Adrenal gland (tissue), 9 donors: ENCODE measurements at regions not wholly inside any gene's neighbourhood (a gene's known extent, or its start where the extent isn't known, plus 50 kb on each side); places are given as distances from the start of the nearest gene placed in this dataset.

Source experiments
- DNase-seq, 7 donors: peaks; one replicate each; pipeline ENCODE4 v3.0.0-alpha.2; 2019 to 2020
- H3K27ac ChIP-seq, 5 donors: fragments of 200-600 bp; sonication (generic) in 4 of 5; 1 replicate in 3 of 5; 2 replicates in 2 of 5; pipeline versions ENCODE4 v1.5.1 to v1.8.0; 2016 to 2020; ENCODE audit warnings: mild to moderate bottlenecking in 1 of 5
- H3K27me3 ChIP-seq: fragments of 200-600 bp; 2 replicates; pipeline ENCODE4 v1.8.0; 2021
- H3K36me3 ChIP-seq, 2 donors: fragments of 200-600 bp; replicated peaks in 1 of 2; 1 replicate in 1 of 2; 2 replicates in 1 of 2; pipeline versions ENCODE4 v1.5.1 to v1.8.0; 2018 to 2022
- H3K4me1 ChIP-seq, 2 donors: fragments of 200-600 bp; replicated peaks in 1 of 2; 1 replicate in 1 of 2; 2 replicates in 1 of 2; pipeline versions ENCODE4 v1.5.1 to v1.8.0; 2018 to 2021
- H3K4me3 ChIP-seq, 4 donors: fragments of 200-600 bp; sonication (generic) in 3 of 4; one replicate each; pipeline ENCODE4 v1.5.1; 2016 to 2018
- H3K9me3 ChIP-seq, 3 donors: fragments of 200-600 bp; sonication (generic) in 1 of 3; replicated peaks in 1 of 3; 1 replicate in 2 of 3; 2 replicates in 1 of 3; pipeline versions ENCODE4 v1.5.1 to v1.8.0; 2016 to 2021
- POLR2A ChIP-seq, 2 donors: fragments of 450-650 bp; IDR thresholded peaks; one replicate each; pipeline ENCODE4 v1.6.1; 2017; ENCODE audit warnings: antibody characterized with exemption in 2 of 2, mild to moderate bottlenecking in 2 of 2, moderate library complexity in 1 of 2
- WGBS, 4 donors: extraction: QIAGEN DNeasy Blood & Tissue Kit in 2 of 4; methylation state at CpG; one replicate each; pipeline versions ENCODE4 v1.1.5 to v1.1.7; 2013 to 2017; 5-methylcytosine and 5-hydroxymethylcytosine counted together
- intact Hi-C, 2 donors: fragments of 100-400 bp; cut with DNase I; formaldehyde crosslinking; loops; one replicate each; pipeline versions ENCODE4 v1.14.1 to v1.15.0; 2022 to 2023
- TF ChIP-seq, protein P1 (sequence below), 6 experiments: fragments of 450-650 bp in 4 of 6; fragments of 200-600 bp in 2 of 6; sonication (generic) in 1 of 6; IDR thresholded peaks; 1 replicate in 5 of 6; 2 replicates in 1 of 6; pipeline versions ENCODE4 v1.5.1 to v1.8.0; 2016 to 2021; ENCODE audit warnings: antibody characterized with exemption in 6 of 6, mild to moderate bottlenecking in 2 of 6, moderate library complexity in 1 of 6
- donor health status: healthy with polysubstance abuse.
- donor health status: Bipolar disorder and iron deficiency.
- donor health status: DM: yes; HTN: yes; CAD: no.
- donor health status: DM: no; HTN: no; CAD: no.
- donor health status: DM: no; HTN: no; CAD: no.

GRCh38 chr13:107413005-107413404 lies 802.3 kb downstream of the LIG4 start:
- H3K27me3 ChIP-seq, result no peaks in the 10 kb centered on the region
- intact Hi-C loops, result no loop called here
- no peaks in the 10 kb centered on the region for H3K4me1 ChIP-seq
- TF ChIP-seq POLR2A (IDR thresholded peaks at IDR 0.05), result no peak
- TF ChIP-seq, protein P1, sequence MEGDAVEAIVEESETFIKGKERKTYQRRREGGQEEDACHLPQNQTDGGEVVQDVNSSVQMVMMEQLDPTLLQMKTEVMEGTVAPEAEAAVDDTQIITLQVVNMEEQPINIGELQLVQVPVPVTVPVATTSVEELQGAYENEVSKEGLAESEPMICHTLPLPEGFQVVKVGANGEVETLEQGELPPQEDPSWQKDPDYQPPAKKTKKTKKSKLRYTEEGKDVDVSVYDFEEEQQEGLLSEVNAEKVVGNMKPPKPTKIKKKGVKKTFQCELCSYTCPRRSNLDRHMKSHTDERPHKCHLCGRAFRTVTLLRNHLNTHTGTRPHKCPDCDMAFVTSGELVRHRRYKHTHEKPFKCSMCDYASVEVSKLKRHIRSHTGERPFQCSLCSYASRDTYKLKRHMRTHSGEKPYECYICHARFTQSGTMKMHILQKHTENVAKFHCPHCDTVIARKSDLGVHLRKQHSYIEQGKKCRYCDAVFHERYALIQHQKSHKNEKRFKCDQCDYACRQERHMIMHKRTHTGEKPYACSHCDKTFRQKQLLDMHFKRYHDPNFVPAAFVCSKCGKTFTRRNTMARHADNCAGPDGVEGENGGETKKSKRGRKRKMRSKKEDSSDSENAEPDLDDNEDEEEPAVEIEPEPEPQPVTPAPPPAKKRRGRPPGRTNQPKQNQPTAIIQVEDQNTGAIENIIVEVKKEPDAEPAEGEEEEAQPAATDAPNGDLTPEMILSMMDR (IDR thresholded peaks at IDR 0.05), result no peak
- H3K27ac ChIP-seq, result no peak overlapping the region
- DNase-seq, result no peak
- H3K4me3 ChIP-seq, result no peak overlapping the region
- H3K36me3 ChIP-seq, result no peaks in the 10 kb centered on the region
- no peaks in the 10 kb centered on the region for H3K9me3 ChIP-seq

DNA sequence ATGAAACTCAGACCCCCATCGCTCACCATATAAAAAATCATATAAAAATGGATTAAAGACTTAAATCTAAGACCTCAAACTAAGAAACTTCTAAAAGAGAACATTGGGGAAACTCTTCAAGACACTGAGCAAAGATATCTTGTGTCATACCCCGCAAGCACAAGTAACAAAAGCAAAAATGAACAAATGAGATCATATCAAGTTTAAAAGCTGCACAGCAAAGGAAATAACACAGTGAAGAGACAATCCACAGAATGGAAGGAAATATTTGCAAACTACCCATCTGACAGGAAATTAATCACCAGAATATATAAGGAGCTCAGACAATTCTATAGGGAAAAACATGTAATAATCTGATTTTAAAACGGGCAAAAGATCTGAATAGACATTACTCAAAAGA lies 808.3 kb downstream of the LIG4 start:
- intact Hi-C loops, result no loop called here
- no peak for TF ChIP-seq POLR2A (IDR thresholded peaks at IDR 0.05)
- TF ChIP-seq, protein P1 (IDR thresholded peaks at IDR 0.05), result no peak
- no peaks in the 10 kb centered on the region for H3K27me3 ChIP-seq

DNA sequence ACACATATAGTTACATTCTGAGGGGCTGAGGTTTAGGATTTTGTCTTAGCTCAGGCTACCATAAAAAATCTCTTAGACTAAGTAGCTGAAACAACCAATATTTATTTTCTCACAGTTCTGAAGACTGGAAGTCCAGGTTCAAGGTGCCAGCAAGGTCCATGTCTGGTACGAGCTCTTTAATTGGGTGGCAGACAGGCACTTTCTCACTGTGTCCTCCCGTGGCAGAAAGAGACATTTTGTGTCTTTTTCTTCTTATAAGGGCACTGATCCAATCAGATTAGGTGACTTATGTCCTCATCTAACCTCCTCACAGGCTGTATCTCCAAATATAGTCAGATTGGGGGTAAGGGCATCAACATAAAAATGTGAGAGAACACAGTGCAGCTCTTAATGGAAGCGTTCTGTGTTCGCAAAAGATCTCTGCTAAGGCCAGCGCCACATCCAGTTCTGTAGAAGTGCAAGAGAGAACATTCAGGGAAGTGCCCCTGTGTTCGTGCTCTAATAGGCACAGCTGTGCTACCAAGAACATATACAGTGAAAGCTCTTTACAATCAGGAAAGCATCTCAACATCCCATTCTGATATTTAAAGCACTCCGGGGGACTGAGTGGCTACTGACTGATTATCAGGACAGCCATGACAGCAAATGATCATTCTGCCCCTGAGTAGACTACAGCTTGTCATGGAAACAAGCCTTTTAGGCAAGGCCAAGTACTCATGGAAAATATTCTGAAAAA lies 819.2 kb downstream of the LIG4 start:
- 69 to 70% (median 70%) methylated on average over 7 of the region's 7 CpGs for WGBS, 4 donors
- TF ChIP-seq, protein P1 (IDR thresholded peaks at IDR 0.05), result no peak
- no peak for TF ChIP-seq POLR2A (IDR thresholded peaks at IDR 0.05)
- Histone ChIP-seq H3K4me3 (no peak overlapping the region), H3K27ac (no peak overlapping the region), H3K27me3 (no peaks in the 10 kb centered on the region), H3K4me1 (no peaks in the 10 kb centered on the region), H3K9me3 (no peaks in the 10 kb centered on the region), H3K36me3 (no peaks in the 10 kb centered on the region)
- intact Hi-C loops, result no loop called here
- DNase-seq, result peak in 1 of 7 donors; percentile 70

More for the DNA sequence above, 808.3 kb downstream of the LIG4 start:
- WGBS, 4 donors, result 73 to 84% (median 76%) methylated on average over 3 of the region's 3 CpGs
- no peak overlapping the region for H3K27ac ChIP-seq
- no peak for DNase-seq
- H3K4me1 ChIP-seq, result no peaks in the 10 kb centered on the region
- no peaks in the 10 kb centered on the region for H3K36me3 ChIP-seq
- H3K9me3 ChIP-seq, result peaks cover 0 to 4% (median 0%) of the 10 kb centered on the region in 3 donors
- H3K4me3 ChIP-seq, result no peak overlapping the region

DNA sequence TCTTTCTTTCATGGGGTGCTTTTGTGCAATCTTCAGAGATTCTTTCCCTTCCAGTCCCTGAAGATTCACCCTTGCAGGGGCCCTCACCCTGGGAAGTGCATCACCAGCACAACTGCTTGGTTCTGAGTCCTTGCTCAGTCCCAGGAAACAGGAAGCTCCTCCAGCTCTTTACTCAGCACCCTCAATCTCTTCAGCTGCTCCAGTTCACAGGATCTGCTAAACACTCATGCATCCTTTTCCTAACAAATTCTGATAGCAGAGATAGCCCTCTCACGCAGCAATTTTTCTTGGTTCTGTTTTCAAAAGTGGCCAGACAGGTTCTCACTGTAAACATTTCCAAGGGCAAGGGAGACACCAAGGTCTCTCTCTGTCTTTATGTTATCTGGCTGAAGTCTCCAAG lies 823.1 kb downstream of the LIG4 start:
- Histone ChIP-seq H3K36me3 (no peaks in the 10 kb centered on the region), H3K4me3 (no peak overlapping the region), H3K27ac (no peak overlapping the region), H3K27me3 (no peaks in the 10 kb centered on the region), H3K9me3 (no peaks in the 10 kb centered on the region), H3K4me1 (no peaks in the 10 kb centered on the region)
- intact Hi-C loops, result no loop called here
- TF ChIP-seq, protein P1 (IDR thresholded peaks at IDR 0.05), result no peak
- no peak for TF ChIP-seq POLR2A (IDR thresholded peaks at IDR 0.05)
- DNase-seq, result no peak
- 36 to 56% (median 46%) methylated on average over 1 of the region's 1 CpG for WGBS, 4 donors
